SH-SY5Y (cell line): ENCODE measurements at regions not wholly inside any gene's neighbourhood (a gene's known extent, or its start where the extent isn't known, plus 50 kb on each side); places are given as distances from the start of the nearest gene placed in this dataset.

ENCODE experiments used
- GATA2 ChIP-seq: IDR thresholded peaks from 2 replicates; pipeline ENCODE4 v1.6.1; 2011; ENCODE audit warnings: mild to moderate bottlenecking, low read depth, low read length
- GATA3 ChIP-seq: IDR thresholded peaks from 2 replicates; pipeline ENCODE4 v1.6.1; 2011; ENCODE audit warnings: low read depth, mild to moderate bottlenecking, low read length, moderate library complexity

GRCh38 chr6:67698534-67698933 is 936.5 kb upstream of the ADGRB3 start:
- TF ChIP-seq GATA2 (no peak), GATA3 (no peak)
